NCI-H187 (cell line): ENCODE measurements at regions not wholly inside any gene's neighbourhood (a gene's known extent, or its start where the extent isn't known, plus 50 kb on each side); places are given as distances from the start of the nearest gene placed in this dataset.
"Not testable (repeated sequence)": the region's sequence is repeated elsewhere in the genome, so short reads cannot be mapped to it uniquely, and the experiment has no call there.

Source experiments
- DNase-seq, 2 experiments: peaks; one replicate each; lab custom pipeline; 2025; lab: John Stamatoyannopoulos, UW

DNA sequence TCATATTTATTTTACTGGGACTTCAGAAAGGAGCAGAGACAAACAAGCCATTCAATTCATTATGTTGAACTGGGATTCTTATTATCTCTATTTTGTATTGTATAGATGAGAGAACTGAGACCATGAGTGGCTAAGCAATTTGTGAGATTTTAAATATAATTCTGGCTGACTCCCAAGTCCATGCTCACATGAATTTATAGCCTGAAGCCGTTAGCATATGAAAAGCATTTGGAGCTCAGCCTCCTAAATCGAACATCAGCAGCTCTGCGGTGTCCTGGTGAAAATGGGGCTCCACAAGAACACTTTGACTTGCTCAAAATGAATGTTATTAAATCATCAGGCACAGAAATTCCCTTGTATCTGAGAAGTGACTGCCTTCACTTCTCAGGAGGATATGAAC, 96.8 kb upstream of the DPT start:
- DNase-seq, result no peak

DNA sequence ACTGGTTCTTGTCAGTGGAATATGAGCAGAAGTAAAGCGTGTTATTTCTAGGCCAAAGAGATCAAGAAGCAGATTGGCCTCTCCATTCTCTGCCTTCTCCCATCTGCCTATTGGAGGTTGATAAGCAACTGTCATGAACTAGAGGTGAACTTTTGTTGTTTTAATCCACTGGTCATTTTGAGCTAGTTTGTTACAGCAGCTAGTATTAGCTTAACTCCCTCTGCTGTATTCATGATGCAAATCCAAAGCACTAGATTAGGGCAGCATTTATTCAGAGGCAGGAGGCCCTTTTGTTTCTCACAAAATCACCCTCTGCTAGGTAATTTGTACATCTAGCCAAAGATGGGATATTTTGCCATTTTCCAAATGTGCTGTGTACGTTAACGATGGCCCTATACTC, 97.3 kb upstream of the DPT start:
- no peak for DNase-seq

DNA sequence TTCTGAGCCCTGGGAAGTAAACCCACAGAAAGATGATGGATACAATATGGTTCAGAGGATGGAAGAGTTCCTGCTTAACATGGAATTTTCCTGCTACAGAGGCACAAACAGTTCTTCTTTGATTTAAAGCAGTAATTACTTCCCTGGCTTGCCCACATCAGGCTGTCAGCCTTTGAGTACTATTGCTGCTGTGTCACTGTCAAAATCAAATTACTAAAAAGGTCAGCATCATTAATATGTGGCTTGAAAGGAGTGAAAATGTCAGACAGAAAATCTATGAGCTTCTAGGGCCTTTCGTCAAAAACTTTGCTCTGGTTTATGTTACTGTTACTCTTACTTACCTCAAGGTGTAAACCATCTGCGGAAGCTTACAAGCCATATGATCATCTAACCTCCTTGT, 98.6 kb upstream of the DPT start:
- no peak for DNase-seq

DNA sequence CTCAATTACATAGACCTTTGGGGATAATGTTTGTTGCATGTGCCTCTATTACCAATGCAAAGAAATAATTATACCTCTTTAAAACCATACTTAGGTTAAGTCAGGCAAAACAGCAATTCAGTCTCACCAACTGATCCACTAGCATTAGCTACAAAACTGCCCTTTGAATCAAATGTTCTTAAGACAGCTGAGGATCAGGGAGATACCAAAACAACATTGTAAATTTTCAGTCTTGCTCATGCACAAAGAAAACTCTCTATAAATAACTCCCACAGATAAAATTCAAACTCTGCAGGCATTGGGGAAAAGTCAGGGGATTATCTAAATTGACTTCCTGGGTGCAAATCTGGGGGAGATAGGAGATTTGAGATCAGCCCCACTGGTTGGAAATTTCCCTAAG, 100.9 kb upstream of the DPT start:
- no peak for DNase-seq

DNA sequence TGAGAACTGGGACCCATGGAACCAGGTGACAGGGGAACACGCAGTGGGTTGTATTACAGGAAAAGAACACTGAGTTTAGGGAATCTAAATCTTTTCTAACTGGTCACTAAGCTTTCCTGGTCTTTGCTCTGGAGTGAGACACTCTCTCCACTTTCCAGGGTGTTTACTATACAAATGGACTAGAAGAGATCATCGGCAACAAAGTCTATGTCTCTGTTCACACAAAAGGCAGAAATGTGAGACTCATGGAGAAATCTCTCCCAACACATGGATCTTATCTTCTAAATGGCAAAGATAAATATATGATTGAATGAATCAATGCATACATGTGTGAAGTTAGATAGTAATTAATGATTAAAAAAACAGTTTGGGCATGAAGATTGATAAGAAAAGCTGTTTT, 101.6 kb upstream of the DPT start:
- no peak for DNase-seq

DNA sequence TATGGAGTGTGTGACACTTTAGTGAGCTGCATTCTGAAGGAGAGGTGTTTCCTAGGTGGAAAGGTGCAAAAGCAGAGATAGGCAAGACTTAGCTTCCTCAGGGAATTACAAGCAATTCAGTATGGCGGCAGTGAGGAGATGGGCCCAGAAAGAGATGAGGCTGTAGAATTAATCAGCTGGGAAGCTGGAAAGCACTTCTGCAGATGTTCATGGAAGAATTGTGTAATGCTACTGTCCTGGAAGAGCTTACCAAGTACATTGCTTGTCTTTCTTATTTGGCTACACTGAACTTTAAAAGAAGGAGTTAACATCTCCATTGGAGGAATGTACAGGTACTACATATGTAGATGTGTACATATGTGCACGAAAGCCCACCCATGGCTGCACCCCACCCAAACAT, 103.7 kb upstream of the DPT start:
- no peak for DNase-seq

DNA sequence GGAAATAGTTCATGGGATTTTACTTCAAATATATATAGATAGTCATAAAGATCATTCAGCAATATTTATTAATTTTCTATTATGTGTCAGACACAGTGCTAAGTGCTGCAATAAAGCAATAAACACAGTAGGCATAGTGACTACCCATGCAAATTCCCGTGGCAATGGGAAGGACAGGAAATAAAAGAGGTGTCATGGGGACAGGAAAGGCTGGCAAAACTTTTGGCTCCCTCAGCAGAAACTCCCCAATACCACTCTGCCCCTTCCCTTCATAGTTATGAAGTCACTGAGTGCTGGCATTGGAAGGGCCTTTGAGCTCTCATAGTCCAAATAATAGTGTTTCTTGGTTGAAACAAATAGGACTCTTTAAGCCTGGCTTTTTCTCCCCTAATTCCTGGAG, 104.4 kb upstream of the DPT start:
- no peak for DNase-seq

DNA sequence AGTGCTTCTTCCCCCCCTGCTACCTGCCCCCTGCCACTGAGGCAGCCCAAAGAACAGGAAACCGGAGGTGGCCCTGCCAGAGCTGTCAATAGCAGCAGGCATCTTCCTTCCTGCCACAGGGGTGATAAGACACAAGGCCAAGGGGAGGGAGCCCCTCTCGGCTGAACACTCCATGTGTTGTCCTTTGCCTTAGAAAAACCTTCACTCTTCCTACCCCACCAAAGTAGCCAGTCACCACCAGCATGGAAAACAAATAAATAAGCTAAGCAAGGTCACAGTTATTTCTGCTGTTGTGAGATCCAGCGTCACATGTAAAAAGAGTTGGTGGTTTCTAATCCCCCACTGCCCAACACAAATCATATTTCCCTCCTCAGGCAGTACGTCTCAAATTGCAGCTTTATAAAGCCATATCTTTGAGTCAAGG, 104.8 kb upstream of the DPT start:
- no peak for DNase-seq

DNA sequence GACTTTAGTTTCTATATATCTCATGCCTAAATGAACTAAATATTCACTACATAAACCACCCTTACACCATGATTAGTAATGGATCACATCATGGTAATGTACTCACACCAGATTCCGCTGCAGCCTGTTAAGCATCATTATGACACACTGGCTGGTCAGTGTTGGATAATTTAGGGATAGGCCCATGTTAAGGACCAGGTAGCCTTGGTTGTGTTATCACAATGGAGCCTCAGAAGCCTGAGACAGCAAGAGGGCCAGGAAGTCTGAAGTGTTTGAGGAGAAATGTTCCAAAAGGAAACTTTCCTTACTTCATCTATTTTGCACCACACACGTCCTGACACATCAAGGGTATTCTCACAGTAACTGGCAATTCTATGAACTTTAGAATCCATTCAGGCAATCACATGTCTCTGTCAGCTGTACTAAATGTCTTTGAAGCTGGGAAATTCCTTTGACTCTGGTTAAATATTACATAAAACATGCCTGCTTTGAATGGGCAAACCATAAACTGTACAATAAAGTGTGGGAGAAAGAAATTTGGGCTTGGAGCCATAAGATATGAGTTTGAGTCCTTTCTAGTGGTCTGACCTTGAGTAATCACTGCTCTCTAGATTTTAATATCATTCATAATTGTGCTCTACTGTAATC, 105.3 kb upstream of the DPT start:
- DNase-seq, result no peak

DNA sequence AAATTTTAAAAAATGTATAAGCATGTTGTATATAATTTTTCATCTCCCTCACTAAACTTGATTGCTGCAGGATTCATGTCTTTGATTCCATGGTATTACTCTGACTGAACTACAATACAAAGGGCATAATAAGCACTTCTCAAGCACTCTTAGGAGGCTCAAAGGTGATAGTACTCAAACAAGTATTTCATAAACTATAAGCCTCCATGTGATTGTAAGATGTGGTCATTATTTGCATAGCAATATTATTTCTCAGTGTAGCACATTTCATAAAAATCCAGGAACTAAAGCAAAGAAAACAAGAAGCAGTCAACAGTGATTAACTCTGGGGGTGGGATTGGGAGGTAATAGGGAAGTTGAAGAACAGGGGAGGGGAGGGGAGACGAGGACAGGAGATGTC, 106.2 kb upstream of the DPT start:
- DNase-seq, result no peak

DNA sequence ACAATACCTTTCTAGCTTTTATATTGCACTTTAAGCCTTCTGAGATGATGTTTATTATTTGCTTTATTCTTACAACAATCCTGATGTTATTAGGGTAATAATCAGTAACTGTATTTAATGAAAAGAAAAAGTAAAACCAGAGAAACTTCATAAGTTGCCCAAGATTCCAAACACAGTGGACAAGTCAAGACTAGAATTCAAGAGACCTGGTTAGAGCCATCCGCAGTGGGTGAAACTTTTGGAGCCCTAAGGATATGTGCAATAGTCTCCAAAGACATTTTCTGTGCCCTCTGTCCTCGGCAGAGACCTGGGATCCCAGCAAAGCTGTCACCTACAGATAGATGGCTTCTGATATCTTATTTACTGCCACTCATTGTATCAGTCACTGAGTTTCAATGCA, 106.8 kb upstream of the DPT start:
- no peak for DNase-seq

DNA sequence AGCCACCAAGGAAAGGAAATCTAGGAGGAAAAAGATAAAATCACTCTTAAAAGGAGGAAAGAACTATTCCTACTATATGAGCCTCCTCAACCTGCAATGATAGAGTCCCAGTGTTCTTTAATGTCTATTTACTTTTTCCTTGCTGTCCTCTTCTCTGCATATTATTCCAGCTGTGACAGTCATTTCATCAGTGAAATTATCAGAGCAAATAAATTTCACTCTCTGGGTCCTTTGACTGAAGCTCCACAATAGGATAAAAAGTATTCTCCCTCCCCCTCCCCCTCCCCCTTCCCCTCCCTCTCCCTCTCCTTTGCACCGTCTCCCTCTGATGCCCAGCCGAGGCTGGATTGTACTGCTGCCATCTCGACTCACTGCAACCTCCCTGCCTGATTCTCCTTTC, 107.5 kb upstream of the DPT start:
- no peak for DNase-seq

DNA sequence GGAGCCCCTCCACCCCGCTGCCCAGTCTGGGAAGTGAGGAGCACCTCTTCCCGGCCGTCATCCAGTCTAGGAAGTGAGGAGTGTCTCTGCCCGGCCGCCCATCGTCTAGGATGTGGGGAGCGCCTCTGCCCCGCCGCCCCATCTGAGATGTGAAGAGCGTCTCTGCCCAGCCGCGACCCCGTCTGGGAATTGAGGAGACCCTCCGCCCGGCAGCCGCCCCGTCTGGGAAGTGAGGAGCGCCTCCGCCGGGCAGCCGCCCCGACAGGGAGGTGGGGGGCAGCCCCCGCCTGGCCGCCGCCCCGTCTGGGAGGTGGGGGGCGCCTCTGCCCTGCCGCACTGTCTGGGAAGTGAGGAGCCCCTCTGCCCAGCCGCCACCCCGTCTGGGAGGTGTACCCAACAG, 108.2 kb upstream of the DPT start:
- DNase-seq, result not testable (repeated sequence)

DNA sequence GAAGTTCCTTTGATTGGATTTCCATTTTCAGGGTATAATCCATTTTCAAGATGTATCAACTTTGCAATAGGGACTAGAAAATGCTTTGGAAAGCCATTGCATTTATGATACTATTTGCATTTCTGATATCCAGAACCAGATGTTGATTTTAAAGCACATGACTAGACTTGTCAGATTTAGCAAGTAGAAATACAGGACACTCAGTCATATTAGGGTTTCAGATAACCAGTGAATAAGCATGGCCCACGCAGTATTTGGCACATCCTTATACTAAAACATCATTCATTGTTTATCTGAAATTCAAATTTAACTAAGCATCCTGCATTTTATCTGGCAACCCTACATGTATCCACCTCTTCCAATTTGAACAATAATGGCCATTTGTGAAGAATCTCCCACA, 113.3 kb upstream of the DPT start:
- no peak for DNase-seq

DNA sequence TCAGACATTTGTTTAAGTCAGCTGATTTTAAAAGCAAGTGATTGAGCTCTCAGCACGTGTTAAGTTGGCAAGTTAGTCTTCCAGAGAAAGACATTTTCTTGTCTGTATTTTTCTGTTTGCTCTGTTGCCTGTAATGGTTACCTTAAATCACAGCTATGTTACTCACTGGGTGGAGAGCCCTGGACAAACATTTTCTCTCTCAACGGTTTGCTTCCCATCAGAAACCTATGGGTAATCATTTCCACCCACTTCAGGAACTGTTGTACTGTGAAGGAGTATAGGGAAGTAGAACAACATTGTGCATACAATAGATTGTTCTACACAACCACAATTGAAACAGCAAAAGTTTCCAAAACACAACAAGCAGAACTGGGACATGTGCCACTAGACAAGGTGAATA, 113.9 kb upstream of the DPT start:
- no peak for DNase-seq

DNA sequence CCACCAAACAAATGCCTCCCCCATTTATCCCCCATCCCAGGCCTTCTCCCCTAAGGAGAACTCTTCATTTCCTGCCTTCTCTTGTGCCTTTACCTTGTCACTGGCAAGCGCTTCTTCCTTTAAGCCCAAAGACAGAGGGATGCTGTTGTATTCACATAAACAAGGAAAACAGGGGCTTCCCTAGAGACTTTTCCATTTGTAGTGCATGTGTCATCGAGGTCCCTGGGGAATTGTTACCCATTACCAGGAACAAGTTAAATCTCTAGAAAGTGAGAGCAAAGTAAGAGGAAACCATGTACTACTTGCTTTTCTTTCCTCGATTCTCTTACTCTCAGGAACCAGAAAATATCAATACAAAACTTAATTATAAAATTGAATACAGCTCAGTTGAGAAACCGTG, 114.4 kb upstream of the DPT start:
- no peak for DNase-seq

DNA sequence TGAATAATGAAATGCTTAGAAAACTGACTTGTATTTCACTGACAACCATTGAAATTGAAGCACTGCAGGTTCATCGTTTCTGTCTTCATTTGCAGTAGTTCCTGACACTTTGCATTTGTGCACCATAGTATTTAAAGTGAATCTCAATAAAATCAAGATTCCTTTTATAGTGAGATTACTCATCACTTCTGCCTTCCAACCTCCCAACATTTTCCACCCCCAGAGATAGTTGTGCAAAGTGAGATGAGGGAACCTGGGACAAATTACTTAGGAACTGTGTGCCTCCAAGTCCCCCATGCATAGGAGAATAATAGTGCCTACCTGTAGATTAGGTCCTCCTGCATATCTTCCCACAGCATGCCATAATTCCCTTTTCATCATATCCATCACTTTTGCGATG, 114.9 kb upstream of the DPT start:
- no peak for DNase-seq

DNA sequence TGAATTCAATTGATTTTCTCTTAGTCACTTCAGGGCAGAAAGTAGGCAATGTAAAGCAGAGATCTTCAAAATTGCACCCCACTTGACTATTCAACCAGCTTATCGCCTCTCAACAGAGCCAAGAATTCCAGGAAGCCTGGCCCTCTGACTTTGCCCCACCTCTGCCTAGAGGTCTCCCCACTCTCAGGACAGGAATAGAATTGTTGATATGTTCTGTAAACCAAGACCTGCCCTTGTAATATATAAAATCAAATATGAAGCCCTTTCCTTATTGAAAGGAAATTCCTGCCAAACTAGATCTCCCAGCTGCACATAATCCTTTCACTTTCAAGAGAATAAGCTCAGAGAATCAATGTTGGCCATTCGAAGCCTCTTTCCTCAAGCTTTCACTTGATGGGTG, 116.1 kb upstream of the DPT start:
- DNase-seq, result no peak

DNA sequence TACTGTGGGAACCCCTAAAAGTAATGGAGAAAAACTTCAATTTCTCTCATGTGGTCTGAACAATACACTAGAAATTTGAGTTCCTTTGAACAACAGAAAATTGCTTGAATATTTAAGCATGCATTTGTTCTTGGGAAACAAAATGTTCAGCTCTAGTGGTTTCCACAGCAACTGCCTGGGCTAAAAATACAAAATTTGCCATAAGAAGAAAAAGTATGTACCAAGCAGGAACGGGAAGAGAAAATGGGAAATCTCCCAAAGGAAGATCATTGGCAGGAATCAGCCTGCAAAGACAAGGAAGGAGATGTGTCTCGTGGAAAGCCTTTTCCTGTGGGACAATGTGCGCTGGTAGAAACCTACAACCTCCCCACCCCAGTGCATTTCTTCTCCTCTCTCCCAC, 119.0 kb upstream of the DPT start:
- DNase-seq, result no peak

DNA sequence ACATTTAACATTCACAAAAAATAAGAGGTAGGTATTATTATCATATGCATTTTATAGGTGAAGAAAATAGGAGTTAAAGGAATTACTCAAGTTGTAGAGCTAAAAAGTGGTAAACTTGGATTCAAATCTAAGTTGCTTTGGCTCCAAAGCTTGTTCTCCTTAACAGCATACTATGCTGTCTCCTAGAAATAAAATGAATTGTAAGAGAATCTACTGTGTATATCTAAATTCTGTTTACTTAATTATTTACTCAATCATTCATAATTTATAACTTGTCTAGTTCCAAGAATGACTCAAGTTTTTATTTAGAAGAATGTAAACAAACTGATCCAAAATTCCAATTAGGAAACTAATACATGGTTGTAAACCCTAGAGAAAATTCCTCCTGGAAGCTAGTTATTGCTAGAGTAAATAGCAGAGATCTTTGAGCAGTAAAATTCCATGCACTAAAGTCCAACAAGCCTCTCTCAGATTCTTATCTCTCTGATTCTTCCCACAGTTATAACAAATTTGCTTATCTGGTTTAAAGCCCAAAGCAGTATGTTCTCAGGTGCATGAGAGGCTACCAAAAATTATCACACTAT, 132.5 kb upstream of the DPT start:
- no peak for DNase-seq

DNA sequence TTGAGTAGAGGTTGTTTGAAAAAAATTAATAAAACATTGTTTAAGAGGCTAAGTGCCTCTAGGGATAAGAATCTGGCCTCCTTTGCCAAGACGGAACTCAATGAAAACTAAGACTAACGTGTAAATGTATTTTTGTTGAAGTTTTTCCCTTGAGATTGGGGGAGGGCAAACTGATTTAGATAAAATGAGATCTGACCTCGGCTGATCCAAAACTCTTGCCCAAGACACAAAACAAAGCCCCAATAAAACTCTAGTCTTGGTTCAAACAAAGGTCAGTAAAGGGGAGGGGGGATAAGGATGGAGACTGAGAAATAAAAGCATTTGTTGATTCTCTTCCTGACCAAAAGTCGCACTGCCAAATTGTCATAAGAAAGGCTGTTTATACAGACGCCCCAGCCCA, 134.8 kb upstream of the DPT start:
- DNase-seq, result no peak

DNA sequence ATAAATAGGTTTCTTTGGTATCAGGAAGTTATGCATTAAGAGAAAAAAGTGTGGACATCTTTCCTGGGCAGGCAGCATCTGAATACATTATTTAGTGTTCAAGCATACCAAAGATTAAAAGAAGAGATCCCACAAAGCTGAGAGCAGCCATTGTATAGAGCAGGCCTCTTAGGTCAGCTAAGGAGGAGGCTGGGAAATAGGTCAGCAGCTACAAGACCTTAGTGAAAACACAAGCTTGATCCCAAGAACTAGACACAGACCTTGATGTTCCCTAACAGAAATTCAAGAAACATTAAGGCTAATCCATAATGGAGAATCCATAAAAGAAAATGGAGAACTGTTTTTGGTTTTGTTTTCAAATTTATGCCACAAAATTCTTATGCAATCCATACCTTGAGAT, 135.3 kb upstream of the DPT start:
- no peak for DNase-seq

DNA sequence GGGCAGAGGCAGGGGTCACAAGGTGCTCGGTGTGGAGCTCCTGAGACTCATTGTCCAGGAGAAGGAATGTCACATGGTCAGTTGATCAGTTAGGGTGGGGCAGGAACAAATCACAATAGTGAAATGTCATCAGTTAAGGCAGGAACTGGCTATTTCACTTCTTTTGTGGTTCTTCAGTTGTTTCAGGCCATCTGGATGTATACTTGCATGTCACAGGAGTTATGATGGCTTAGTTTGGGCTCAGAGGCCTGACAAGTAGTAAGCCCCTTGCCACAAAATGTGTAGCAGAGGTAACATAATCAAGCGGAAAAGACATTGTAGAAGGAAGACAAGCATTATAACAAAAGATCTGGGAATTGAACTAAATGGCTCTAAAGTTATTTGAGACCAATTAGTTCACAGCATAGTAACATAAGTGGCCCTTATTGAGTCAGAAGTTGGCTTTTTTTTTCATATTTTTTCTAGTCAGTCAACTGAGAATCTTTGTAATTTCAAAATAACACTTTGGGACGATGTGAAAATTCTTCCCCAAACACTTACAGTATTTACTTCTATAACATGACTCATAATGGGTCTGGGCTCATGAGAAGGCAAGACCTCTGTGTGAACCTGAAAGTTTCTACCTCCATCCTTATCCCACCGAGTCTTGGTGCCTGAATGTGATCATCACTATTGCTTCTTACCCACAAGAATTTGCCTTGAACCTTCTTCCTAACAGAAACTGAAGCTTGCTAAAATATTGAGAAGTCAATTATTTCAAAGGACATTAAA, 137.0 kb upstream of the DPT start:
- DNase-seq, result no peak
